DND-41 (cell line): ENCODE measurements at regions not wholly inside any gene's neighbourhood (a gene's known extent, or its start where the extent isn't known, plus 50 kb on each side); places are given as distances from the start of the nearest gene placed in this dataset.

ENCODE experiments used
- CTCF ChIP-seq: IDR thresholded peaks from 2 replicates; pipeline ENCODE4 v1.5.1; 2012; ENCODE audit warnings: borderline replicate concordance, low read length, moderate library complexity, mild to moderate bottlenecking; ENCODE audit not compliant: poor library complexity, severe bottlenecking; ENCODE audit errors: extremely low read depth
- EZH2 ChIP-seq: IDR thresholded peaks from 3 replicates; pipeline ENCODE4 v1.6.1; 2012; ENCODE audit warnings: borderline replicate concordance, low read depth, mild to moderate bottlenecking, moderate library complexity, low read length, inconsistent platforms; ENCODE audit not compliant: severe bottlenecking

GRCh38 chr15:77715860-77716259 is 83.1 kb upstream of the LINGO1 start:
- TF ChIP-seq CTCF (no peak), EZH2 (no peak)
